ENCODE measurements at regions not wholly inside any gene's neighbourhood (a gene's known extent, or its start where the extent isn't known, plus 50 kb on each side); places are given as distances from the start of the nearest gene placed in this dataset.
"Not testable (repeated sequence)": the region's sequence is repeated elsewhere in the genome, so short reads cannot be mapped to it uniquely, and the experiment has no call there.

DNA sequence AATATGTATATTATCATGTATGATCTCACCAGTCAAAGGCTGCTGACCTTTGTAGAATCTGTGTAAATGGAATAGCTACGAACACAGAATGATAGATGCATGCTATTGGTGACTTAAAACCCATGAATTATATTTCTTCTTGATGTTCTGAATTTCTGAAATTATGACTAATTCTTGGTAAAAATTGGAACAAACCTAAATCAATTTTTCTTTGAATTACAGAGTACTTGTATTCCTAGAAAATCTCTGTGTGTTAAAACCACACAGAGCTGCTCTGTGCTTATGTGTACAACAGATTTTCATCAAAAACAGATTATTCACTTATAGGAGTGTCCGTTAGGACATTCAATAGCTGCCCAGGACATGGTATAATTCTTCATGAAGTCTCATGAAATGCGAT lies 108.3 kb upstream of the MDFIC start:
- Histone ChIP-seq H3K27ac (no peak overlapping the region), H3K27me3 (replicated peaks; ENCODE audit: insufficient read depth) (no peaks in the 10 kb centered on the region), H3K9me3 (no peaks in the 10 kb centered on the region), H3K36me3 (no peaks in the 10 kb centered on the region), H3K4me1 (replicated peaks) (no peaks in the 10 kb centered on the region), H3K4me3 (no peak overlapping the region)
- TF ChIP-seq POLR2A (IDR thresholded peaks at IDR 0.05), result no peak
- TF ChIP-seq, protein P1, sequence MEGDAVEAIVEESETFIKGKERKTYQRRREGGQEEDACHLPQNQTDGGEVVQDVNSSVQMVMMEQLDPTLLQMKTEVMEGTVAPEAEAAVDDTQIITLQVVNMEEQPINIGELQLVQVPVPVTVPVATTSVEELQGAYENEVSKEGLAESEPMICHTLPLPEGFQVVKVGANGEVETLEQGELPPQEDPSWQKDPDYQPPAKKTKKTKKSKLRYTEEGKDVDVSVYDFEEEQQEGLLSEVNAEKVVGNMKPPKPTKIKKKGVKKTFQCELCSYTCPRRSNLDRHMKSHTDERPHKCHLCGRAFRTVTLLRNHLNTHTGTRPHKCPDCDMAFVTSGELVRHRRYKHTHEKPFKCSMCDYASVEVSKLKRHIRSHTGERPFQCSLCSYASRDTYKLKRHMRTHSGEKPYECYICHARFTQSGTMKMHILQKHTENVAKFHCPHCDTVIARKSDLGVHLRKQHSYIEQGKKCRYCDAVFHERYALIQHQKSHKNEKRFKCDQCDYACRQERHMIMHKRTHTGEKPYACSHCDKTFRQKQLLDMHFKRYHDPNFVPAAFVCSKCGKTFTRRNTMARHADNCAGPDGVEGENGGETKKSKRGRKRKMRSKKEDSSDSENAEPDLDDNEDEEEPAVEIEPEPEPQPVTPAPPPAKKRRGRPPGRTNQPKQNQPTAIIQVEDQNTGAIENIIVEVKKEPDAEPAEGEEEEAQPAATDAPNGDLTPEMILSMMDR (IDR thresholded peaks at IDR 0.05), result no peak
- no peak for TF ChIP-seq POLR2AphosphoS5 (IDR thresholded peaks at IDR 0.05)
- 90% methylated on average over 3 of the region's 3 CpGs for WGBS
- intact Hi-C loops (cut with DNase I), result no loop called here
- no peak for DNase-seq (ENCODE audit: low spot score)

DNA sequence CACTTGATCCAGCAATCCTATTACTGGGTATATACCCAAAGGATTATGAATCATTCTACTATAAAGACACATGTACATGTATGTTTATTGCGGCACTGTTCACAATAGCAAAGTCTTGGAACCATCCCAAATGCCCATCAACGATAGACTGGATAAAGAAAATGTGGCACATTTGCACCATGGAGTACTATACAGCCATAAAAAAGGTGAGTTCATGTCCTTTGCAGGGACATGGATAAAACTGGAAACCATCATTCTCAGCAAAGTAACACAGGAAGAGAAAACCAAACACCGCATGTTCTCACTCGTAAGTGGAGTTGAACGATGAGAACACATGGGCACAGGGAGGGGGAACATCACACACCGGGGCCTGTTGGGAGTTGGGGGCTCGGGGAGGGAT lies 104.9 kb upstream of the MDFIC start:
- H3K27me3 ChIP-seq (replicated peaks; ENCODE audit: insufficient read depth); DNase-seq (ENCODE audit: low spot score); H3K27ac ChIP-seq; H3K4me3 ChIP-seq; intact Hi-C loops (cut with DNase I); H3K36me3 ChIP-seq; H3K9me3 ChIP-seq; H3K4me1 ChIP-seq (replicated peaks): not testable (repeated sequence)
- WGBS, result 93% methylated on average over 7 of the region's 7 CpGs

DNA sequence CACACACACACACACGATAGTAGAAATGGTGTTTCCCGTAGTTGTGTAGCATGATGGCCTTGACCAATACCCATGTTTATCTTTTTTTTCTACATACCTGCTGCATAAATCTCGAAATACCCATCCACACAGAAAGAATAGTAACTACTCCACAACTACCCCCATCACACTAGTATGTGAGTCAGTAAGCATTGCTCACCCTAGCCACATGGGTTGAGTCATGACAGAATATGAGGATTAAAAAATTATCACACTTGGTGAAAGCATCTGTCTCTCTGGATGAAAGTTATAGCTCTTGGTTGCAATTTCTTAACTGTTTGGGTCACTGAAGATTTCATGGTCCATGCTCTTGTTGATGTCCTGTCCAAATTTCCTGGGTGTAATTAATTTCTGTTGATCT lies 103.4 kb upstream of the MDFIC start:
- H3K9me3 ChIP-seq, result no peaks in the 10 kb centered on the region
- no peak for TF ChIP-seq POLR2AphosphoS5 (IDR thresholded peaks at IDR 0.05)
- no peak for TF ChIP-seq POLR2A (IDR thresholded peaks at IDR 0.05)
- TF ChIP-seq, protein P1 (IDR thresholded peaks at IDR 0.05), result no peak
- no peak overlapping the region for H3K4me3 ChIP-seq
- no peaks in the 10 kb centered on the region for H3K36me3 ChIP-seq
- no peak overlapping the region for H3K27ac ChIP-seq
- DNase-seq (ENCODE audit: low spot score), result no peak
- 86% methylated on average over 3 of the region's 3 CpGs for WGBS
- H3K27me3 ChIP-seq (replicated peaks; ENCODE audit: insufficient read depth), result no peaks in the 10 kb centered on the region
- intact Hi-C loops (cut with DNase I), result no loop called here
- H3K4me1 ChIP-seq (replicated peaks), result no peaks in the 10 kb centered on the region

DNA sequence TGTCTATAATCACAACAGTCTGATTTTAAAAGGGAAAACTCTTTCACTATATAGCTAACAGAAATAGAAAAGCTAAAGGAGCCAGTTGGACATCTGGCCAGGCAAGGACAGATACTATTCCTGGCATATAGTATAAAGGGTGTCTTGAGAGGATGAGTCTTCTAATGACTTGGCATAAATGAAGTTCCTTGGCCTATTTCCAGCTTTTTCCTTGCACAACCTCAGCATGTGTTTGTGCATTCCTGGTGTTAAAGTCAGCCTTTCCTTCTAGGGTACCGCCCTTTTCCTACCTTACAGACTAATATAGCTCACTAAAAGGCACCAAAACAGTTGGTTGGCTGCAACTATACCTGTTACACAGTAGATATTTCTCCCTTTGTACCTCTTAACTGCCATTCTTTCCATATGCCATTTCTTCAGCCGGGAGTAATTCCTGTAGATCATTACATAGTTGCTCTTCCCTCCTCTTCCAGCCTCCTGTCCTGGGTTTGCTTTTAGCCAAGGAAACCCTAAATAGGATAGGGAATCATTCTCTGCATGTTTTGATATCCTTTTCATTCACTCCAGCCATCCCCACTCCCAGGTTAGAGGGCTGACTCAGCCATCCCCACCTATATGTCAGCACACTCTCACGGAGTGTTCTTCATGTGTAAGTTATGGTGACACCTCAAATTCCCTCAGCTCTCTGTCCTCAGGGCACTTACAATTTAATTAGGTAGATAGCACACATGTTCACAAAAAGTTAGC lies 102.1 kb upstream of the MDFIC start:
- WGBS, result 85% methylated on average over 3 of the region's 3 CpGs
- H3K27me3 ChIP-seq (replicated peaks; ENCODE audit: insufficient read depth), result no peaks in the 10 kb centered on the region
- intact Hi-C loops (cut with DNase I), result no loop called here
- H3K9me3 ChIP-seq, result no peaks in the 10 kb centered on the region
- DNase-seq (ENCODE audit: low spot score), result no peak
- TF ChIP-seq POLR2A (IDR thresholded peaks at IDR 0.05) (no peak), POLR2AphosphoS5 (IDR thresholded peaks at IDR 0.05) (no peak)
- TF ChIP-seq, protein P1 (IDR thresholded peaks at IDR 0.05), result no peak
- H3K36me3 ChIP-seq, result no peaks in the 10 kb centered on the region
- H3K27ac ChIP-seq, result no peak overlapping the region
- no peak overlapping the region for H3K4me3 ChIP-seq
- no peaks in the 10 kb centered on the region for H3K4me1 ChIP-seq (replicated peaks)

DNA sequence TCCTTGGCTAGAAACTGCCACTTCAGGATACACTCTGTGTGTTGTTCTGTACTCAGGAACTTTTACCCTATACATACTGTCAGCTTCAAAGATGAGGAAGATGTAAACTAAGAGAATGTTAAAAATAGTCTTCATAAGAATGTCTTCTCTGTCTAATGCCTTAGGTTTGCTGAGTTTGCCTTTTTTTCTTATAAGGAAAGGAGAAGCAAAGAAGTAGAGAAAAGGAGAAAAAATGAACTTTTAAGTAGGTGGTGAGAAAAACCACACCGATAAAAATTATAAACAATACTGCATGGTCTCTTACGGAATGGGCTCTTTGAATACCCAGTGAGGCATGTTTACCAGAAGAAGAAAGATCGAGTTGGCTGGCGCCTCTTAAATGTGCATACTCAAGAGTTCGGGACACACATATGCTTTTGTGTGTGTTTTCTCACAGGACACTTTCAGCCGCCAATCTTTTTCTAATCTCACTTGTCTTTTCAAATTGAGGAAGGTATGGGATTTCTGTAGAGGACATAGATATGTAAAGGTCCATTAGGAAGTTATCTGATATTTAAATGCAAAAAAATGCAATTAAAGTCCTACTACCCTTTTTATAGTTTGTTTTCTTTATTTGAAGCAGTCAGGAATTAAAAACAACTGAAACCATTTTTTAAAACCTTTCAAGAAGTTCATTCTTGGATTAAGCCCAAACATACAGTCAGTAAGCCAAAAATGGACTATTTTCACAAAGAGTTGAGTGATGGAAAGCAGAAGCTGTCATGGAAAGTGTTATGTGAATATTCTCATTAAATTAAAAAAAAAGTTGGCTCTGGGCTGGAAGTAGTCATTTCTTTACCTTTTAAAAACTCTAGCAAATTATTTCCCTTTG lies 100.6 kb upstream of the MDFIC start:
- Histone ChIP-seq H3K36me3 (no peaks in the 10 kb centered on the region), H3K27ac (no peak overlapping the region), H3K9me3 (no peaks in the 10 kb centered on the region), H3K27me3 (replicated peaks; ENCODE audit: insufficient read depth) (no peaks in the 10 kb centered on the region), H3K4me3 (no peak overlapping the region), H3K4me1 (replicated peaks) (no peaks in the 10 kb centered on the region)
- 28% methylated on average over 6 of the region's 6 CpGs for WGBS
- no peak for DNase-seq (ENCODE audit: low spot score)
- intact Hi-C loops (cut with DNase I), result no loop called here
- TF ChIP-seq POLR2A (IDR thresholded peaks at IDR 0.05) (no peak), POLR2AphosphoS5 (IDR thresholded peaks at IDR 0.05) (no peak)
- TF ChIP-seq, protein P1 (IDR thresholded peaks at IDR 0.05), result no peak

Measured in prostate gland (tissue), 2 donors.